Activated CD4-positive, alpha-beta T cell treated with anti-CD3 and anti-CD28 coated beads, Interleukin-2, amount 50 U/mL, for 1 hour (primary cell): ENCODE measurements at regions not wholly inside any gene's neighbourhood (a gene's known extent, or its start where the extent isn't known, plus 50 kb on each side); places are given as distances from the start of the nearest gene placed in this dataset.
"Not testable (repeated sequence)": the region's sequence is repeated elsewhere in the genome, so short reads cannot be mapped to it uniquely, and the experiment has no call there.

Experiments used
- DNase-seq: peaks from one replicate; pipeline ENCODE4 v3.0.0-alpha.2; 2020

DNA sequence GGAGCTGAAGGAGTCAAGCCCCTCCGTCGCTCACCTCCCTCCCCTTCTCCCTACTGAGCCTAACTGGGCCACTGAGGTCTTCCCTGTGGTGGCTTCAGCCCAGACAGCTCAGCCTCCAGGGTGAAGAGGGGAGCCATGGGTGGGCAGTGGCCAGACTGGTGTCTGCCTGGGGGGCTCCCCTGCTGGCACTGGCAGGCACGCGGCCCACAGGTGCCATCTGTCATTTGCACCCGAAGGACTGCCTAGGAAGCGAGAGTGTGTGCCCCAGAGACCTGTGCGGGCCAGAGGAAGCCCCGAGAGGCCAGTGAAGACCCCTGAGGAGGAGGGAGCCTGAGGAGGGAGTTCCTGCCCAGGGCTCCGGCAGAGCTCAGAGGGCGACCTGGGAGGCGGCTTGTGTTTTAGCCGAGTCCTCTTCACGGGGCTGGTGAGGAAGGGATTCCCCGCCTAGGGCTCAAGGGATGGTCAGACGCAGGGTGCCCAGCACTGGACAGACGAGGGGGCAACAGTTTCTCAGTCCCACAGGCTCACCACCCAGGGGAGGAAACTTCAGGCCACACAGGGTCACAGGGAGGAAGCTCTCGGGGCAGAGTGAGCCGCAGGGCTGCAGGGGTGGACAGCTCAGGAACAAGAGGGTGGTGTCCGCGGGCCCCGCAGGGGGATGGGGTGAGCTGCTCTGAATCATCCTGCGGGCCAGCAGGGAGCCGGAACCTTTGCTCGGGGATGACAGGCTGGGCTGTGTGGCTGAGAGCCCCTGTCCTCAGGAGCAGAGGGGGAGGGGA, 76.2 kb upstream of the PPP2R2D start:
- DNase-seq: no peak

DNA sequence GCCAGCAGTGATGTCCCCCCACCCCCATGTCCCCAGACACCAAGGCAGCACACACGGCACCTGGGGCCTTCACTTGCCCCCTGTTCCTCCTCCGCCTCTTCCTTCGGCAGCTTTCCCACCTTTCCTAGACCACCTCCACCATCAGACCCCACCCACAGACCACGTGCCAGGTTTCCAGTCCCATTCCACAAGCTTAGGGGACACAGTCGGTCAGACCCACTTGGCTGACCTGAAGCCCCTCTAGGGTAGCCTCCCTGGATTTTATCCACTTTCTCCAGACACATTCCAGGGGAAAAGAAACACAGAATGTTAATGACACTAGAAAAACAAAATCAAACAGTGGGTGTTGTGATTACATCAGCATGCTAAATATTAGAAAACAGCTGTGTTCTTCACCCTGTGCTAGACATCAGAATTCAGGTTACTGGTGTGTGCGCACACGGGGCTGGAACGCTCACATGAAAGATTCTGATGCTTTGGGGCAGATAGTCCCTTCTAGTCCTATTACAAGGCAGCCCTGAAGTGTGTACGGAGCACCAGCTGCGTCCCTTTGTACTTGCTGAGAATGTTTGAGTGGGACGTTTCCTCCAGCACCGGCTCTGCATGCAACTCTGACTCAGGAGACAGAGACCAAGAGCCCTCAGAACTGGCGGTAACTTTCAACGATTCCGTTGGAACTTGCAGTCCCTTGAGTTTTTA, 75.5 kb upstream of the PPP2R2D start:
- no peak for DNase-seq

DNA sequence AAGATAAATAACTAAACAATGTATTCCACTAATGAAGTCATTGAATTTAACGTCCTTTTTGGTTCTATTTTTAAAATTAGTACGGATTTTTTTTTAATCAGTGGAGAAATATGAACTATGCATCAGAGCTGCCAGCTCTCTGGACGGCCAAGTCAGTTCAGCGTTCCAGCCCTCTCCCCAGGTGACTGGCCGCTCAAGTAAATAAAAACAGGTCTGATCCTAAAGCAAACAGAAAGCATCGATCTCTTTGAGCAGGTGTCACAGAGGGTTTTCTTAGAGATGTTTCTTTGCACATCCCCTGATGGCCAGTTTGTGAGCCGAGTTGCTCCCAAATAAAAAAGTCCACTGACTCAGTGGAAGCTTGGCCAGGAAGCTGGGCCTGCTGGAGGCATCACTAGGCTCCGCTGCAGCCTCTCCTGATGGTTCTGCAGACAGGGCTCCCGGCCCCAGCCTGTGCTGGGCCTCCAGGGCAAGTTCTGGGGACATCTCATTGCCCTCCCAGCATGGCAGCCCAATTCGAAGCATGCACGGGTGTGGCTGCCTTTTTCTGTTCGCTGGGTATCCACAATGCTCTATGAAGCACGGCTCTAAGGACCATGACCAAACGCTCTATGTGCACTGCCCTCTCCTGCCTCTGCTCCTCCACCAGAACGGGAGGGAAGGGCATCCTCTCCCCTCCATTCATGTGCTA, 74.7 kb upstream of the PPP2R2D start:
- no peak for DNase-seq

DNA sequence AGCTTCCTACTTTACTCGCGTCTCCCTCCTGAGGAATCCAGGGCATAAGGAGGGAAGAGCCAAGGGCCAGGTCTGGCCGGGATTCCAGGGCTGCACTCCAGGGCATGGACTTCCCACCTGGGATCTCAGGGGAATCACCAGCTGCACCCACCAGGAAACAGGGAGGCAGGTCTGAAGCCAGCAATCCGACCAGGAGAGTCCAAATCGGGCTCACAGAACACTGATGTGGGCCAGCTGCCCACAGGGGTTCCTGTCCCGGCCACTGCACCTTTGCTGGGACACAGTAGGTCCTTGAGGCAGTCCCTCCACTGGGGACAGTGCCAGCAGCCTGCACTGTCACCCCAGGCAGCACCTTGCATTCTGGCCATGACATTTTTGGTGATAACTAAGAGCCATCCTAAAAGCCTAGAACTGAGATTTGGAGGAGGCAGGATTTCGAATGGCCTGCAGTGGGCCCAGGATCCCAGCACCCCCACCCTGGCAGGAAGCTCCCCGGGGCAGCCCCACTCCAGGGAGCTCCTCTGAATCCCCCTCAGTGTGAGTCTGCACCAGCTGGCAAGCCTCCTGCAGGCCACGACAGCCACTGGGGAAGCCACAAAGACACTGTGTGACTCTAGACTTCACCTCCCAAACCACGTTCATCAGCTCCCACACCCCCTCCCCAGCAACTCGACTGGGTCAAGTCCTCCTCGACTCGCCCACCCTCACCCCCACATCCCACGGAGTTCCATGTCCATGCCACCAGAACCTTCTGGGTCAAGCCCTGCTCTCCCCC, 71.5 kb upstream of the PPP2R2D start:
- DNase-seq: no peak

DNA sequence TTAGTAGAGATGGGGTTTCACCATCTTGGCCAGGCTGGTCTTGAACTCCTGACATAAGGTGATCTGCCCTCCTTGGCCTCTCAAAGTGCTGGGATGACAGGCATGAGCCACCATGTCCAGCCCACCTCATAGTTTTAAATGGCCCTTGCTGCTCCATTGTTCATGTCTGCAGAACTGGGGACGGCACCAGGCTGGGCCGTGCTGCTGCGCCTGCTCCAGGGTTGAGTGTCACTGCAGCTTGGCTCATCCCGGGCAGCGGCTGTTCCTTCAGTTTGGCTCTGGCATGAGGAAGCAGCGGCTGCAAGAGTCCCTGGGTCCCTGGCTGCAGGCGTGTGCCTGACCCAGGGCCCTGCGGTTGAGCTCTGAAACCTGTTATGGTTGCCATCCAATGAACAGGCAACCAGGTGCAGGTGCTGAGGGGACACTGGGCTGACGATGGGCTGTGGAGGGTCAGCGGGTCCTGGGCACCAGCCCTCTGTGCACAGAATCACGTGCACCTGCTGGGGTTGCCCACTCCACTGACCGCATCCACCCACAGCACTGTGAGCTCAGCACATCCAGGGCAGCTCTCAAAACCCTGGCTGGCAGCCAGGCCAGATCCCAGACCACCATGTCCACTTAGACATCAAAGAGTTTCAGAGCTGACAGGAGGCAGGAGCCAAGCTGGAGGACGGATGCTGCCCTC, 70.2 kb upstream of the PPP2R2D start:
- no peak for DNase-seq

DNA sequence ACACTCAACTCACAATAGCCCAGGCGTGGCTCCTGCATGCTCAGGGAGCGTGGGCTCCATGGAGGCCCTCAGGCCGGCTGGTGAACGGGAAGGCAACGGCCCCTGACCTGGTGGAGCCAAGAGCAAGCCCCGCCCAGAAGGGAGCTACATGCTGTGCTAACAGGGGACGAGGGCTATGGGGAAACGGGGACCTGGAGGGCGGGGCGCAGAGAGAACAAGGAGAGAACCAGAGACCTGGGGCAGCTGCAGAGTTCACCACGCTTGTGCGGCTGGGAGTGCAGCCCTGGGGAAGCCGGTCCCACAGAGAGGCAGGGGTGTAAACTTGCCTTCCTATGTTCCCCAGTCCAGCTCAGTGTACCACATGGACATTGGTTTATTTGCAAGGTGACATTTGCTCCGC, 69.2 kb upstream of the PPP2R2D start:
- no peak for DNase-seq

DNA sequence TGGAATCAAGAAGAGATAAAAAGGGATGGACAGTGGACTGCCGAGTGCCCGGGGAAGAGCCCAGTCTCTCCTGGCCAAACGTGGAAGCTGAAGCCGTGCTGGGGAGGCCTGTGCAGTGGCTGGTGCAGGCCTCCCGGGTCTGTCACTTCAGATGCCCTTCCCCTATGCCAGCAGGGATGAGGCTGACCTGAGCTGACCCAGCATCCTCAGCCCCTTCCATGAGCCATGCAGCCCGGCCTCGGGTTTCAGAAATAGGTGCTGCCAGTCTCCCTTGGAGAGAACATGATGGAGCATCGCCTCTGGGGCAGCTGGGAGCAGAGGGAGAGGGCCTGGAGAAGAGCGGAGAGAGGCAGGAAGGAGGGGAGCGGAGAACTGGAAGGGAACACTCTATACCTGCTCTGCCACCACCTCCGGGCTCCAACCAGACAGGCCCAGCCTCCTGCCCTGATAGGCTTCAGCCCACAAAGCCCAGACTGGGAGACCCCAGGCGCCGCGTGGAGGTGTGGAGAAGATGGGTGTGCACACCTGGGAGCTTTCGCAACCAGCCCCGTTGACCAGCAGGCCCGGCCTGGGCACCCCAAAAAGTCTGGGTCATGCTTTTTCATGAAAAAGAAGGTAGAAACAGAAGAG, 68.6 kb upstream of the PPP2R2D start:
- no peak for DNase-seq

DNA sequence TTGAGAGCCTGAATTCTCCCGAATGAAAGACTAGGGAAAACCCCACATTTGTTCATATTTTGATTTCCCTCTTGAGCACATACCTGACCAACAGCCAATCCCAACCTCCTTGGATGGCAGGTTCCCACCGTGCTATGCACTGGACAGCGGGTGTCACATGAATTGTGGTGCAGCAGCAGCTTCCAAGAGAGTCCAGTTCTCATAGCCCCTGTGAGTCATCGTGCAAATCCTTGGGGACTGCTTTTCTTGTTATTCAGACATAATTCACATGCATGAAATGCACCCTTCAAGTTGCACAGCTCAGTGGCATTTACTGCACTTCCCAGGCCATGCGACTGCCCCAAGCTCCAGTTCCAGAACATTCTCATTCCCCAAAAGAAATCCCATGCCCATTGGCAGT, 67.8 kb upstream of the PPP2R2D start:
- DNase-seq: no peak

DNA sequence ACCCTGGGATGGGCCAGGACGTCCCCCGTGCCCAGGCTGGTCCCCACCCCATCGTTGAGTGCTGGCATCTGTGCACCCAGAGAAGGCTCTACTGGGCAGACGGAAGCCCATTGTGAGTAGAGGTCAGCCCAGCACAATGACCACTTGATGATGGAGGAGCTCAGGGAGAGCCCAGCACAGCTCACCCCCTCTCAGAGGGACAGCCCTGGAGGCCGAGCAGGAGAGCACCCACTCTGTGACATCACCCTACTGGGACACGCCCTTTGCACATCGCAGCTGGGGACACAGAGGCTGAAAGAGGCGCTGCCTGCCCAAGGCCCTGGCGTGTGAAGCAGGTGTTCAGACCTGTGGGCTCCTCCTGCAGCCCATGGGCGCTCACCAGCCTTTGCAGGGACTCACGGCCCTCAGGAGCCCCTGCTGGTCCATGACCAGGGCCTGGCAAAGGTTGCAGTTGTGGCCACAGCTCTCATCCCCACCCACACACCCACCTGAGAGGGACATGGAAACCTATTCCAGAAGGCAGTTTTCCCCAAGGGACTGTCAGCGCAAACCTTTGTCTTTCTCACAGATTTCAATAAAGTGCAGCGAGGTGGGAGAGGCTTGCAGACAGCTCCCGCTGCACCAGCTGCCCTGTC, 67.2 kb upstream of the PPP2R2D start:
- DNase-seq: no peak

DNA sequence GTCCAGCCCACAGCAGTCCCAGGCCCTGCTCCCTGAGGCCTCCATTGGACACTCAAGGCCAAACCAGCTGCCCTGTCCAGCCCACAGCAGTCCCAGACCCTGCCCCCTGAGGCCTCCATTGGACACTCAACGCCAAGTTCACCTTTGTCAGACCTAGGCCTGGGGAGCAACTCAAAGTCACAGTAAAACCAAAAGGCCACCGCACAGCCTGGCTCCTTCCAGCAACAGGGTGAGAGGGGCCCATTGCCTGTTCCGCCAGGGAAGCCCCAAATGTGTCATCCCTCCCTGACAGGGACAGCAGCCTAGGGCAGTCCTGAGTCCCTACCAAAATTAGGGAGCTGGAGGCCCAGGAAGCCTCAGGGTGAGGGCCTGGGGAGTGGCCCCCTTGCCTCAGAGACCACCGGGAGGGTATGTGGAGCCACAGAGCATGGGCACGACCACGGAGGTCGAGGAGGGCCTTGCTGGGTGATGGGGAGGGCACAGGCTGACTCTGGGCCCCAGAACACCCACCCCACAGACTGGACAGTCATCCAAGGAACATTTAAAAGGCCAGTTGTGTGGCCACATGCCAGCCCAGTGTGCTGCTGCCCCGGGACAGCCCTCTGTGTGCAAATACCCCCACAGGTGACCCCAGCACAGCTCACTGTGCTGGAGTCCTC, 66.5 kb upstream of the PPP2R2D start:
- no peak for DNase-seq

DNA sequence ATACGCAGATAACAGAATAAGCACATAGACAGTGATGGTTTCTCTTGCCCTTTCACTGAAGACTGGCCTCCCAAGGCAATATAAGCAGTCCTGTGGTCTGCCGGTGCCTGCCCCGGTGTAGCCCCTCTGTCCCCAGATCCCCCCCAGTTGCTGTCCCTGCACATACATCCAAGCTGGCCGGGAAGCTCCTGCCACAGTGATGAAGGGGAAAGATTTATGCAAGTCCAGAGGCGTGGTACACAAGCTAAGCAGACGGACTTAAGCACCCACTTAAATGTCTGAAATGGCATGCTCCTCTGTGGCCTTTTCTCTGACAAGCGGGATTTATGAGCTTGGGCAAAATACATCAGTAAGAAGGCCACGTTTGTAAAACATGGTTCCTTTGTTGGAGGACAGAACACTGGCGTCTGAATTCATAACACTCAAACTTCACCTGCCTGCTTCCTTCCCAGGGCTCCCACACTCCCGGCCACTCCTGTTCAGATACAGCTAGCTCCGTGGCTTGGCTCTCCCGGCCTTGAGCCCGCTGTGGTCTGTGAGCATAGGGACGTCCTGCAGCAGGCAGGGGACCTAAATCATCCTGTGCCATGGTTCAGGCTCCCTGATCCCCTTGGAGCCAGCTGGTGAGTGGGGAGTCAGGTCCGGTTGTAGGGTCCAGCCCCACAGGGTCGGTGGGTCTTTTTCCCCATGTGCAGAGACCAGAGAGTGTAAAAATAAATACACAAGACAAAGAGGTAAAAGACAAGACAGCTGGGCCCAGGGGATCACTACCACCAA, 61.7 kb upstream of the PPP2R2D start:
- DNase-seq: no peak

DNA sequence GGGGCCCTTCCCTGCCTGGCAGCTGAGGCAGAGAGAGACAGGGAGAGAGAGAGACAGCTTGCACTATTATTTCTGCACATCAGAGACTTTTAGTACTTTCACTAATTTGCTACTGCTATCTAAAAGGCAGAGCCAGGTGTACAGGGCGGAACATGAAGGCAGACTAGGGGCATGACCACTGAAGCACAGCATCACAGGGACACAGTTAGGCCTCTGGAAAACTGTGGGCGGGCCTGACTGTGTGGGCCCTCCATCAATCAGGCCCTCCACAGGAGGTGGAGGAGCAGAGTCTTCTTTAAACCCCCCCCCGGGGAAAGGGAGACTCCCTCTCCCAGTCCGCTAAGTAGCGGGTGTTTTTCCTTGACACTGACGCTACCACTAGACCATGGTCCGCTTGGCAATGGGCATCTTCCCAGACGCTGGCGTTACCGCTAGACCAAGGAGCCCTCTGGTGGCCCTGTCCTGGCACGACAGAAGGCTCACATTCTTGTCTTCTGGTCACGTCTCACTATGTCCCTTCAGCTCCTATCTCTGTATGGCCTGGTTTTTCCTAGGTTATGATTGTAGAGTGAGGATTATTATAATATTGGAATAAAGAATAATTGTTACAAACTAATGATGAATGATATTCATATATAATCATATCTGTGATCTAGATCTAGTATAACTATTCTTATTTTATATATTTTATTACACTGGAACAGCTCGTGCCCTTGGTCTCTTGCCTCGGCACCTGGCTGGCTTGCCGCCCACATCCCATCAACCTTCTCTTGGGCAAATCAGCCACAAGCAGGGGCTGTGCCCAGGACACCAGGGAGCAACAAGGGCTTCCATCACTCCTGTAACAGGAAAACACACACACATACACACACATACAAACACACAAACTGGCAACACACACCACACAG, 60.7 kb upstream of the PPP2R2D start:
- not testable (repeated sequence) for DNase-seq

DNA sequence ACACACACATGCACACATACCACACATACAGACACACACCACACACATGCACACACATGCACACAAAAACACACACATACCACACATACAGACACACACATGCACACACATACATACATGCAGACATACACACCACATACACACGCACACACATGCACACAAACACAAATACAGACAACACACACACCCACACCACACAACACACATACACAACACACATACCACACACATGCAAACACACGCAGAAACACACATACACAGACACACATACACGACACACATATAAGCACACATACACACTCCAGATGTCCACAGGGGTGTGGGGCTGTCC, 60.1 kb upstream of the PPP2R2D start:
- no peak for DNase-seq

DNA sequence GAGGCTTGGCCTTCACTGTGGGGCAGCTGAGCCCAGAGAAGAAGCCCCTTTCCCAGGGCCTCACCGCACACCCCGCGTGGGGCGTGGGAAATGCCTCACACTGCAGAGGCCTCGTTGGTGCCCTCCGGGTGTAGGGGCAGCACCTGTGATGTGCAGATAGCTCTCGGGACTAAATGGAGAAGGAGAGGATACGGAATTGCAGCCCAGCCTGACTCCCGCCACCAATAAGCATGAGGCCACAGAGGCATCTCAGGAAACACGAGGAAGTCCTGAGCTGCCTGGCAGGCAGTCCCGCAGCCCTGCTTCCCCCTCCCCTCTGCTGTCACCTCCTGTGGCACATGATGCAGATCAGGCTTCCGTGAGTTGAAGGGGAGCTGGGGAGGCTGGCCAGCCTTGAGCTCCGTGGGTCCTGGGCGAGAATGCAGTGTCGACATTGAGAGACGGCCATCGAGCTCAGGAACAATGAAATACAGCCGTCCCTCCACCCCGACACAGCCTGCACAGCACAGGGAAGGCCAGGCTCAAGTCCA, 59.6 kb upstream of the PPP2R2D start:
- DNase-seq: no peak

DNA sequence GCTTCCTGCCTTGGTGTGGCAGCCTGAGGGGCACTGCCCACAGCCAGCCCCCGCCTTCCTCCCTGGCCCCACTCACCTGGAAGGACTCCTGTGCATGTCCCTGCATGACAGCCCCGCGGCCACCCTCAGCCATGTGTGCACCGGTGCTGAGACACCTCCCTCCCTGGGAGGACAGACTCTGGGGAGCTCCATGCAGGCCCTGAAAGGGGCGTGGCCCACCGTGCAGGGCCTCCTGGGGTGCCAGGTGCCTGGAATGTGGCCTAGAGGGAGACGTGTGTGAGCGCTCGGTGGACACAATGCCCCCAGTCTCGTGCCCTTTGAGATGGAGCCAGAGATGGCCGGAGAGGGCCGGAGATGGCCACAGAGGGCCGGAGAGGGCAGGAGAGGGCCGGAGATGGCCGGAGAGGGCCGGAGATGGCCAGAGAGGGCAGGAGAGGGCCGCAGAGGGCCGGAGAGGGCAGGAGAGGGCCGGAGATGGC, 59.1 kb upstream of the PPP2R2D start:
- DNase-seq: no peak

DNA sequence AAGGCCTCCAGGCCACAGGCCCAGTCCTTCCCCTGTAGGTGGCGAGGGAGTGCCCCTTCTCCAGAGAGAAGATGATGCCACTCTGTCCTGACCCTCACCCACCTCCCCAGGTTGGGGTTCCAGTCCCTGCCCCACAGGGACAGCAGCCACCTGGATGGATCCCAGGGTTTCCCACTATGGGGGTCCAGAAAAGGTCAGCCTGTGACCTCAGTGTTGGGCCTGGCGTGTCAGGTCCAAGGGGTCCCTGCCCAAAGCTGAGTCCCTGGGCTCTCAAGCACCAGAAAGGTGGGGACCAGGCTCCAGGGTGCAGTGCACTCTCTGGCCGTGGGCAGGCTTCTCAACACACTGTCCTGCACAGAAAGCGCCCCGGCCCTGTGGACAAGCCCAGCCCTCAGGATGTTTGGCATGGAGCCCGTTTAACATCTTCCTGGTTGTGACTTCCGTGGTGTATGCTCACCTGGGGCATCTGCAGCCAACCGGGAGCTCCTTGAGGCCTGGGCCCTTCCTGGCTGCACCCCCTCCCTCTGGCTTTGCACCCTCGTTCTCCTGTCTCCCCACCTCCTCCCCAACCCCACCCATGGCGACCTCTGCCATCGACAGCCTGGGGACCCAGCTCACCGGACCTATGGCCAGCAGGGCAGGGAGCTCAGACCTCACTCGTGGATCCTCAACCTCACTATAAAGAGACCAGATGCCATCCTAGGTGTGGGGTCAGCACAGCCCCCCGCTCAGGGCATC, 58.3 kb upstream of the PPP2R2D start:
- no peak for DNase-seq

DNA sequence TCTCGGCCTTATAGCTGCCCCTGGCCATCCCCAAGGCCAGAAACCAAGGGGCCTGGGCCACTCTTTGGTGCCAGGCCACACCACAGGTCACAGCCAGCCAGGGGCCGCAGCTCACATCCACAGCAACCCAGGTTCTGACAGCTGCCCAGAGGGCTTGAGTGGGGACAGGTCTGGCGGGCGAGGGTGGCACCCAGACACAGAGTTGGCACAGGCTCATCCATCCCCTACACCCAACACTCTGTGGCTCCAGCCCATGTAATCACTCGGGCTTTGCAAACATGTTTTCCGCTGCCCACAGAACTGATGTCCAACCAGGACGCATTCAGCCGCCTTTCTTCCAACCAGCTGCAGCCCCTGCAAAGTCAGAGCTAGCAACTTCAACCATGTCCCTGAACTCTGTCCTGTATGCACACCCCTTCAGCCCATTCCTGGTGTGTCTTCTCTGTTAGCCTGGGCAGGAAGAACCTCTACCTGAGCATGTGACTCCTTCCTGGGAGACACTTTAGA, 57.7 kb upstream of the PPP2R2D start:
- DNase-seq: no peak

DNA sequence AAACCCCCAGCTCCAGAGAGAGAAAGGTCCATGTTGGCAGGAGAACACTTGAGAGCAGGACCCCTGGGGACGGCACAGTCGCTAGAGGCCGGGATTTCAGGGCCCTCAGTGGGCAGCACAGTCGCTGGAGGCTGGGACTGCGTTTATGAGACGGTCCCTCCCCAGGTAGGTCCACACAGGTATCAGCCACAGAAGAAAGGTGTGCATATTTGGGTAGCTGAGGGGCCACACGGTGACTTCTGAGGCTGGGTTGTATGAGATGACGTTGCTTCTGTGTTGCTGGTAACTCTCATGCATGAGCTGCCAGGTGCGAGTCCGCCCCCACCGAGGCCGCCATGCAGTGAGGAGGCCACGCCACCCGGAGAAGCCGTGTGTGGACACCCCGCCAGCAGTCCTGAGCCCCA, 56.9 kb upstream of the PPP2R2D start:
- no peak for DNase-seq
